ENCODE measurements at regions not wholly inside any gene's neighbourhood (a gene's known extent, or its start where the extent isn't known, plus 50 kb on each side); places are given as distances from the start of the nearest gene placed in this dataset.
A peak's percentile ranks its signal among the peaks of the same experiment; 100 is the strongest.

- intact Hi-C loops (cut with DNase I), result no loop called here
- DNase-seq, result no peak
These were observed 108.8 kb upstream of the CDK1 start for GRCh38 chr10:60669501-60669900.

GRCh38 chr10:60666221-60666620, 112.1 kb upstream of the CDK1 start:
- no peak for DNase-seq
- intact Hi-C loops (cut with DNase I), result no loop called here

GRCh38 chr10:60664859-60665258, 113.4 kb upstream of the CDK1 start:
- DNase-seq, result no peak
- intact Hi-C loops (cut with DNase I), result no loop called here

- no peak for DNase-seq
- intact Hi-C loops (cut with DNase I), result no loop called here
These were observed 114.4 kb upstream of the CDK1 start for GRCh38 chr10:60663850-60664249.

- no peak for DNase-seq
- intact Hi-C loops (cut with DNase I), result no loop called here
These were observed 115.2 kb upstream of the CDK1 start for GRCh38 chr10:60662917-60663614.

- intact Hi-C loops (cut with DNase I), result no loop called here
- DNase-seq, result no peak
These were observed 116.6 kb upstream of the CDK1 start for GRCh38 chr10:60661637-60662036.

- no peak for DNase-seq
- intact Hi-C loops (cut with DNase I), result no loop called here
These were observed 117.7 kb upstream of the CDK1 start for GRCh38 chr10:60660625-60661024.

- intact Hi-C loops (cut with DNase I), result no loop called here
- DNase-seq, result no peak
These were observed 123.3 kb upstream of the CDK1 start for GRCh38 chr10:60654813-60655464.

- intact Hi-C loops (cut with DNase I), result no loop called here
- DNase-seq, result no peak
These were observed 125.7 kb upstream of the CDK1 start for GRCh38 chr10:60652628-60653027.

GRCh38 chr10:60650378-60650800, 127.9 kb upstream of the CDK1 start:
- no peak for DNase-seq
- intact Hi-C loops (cut with DNase I), result no loop called here

GRCh38 chr10:60649485-60650377, 128.5 kb upstream of the CDK1 start:
- DNase-seq, result no peak
- intact Hi-C loops (cut with DNase I), result loop anchor here (10.0 kb wide), 2 partner anchors 445 to 545 kb away; no protein-coding TSS in a partner anchor

GRCh38 chr10:60648761-60649160, 129.5 kb upstream of the CDK1 start:
- intact Hi-C loops (cut with DNase I), result loop anchor here (10.0 kb wide), 2 partner anchors 444 to 544 kb away; no protein-coding TSS in a partner anchor
- no peak for DNase-seq

- DNase-seq, result peak in 2 of 10 donors; percentile 17 to 26
- intact Hi-C loops (cut with DNase I), result loop anchor here (1.0 to 10.0 kb wide), 3 partner anchors 203 to 542 kb away; no protein-coding TSS in a partner anchor
These were observed 131.1 kb upstream of the CDK1 start for GRCh38 chr10:60646966-60647796.

GRCh38 chr10:60645980-60646379, 132.3 kb upstream of the CDK1 start:
- intact Hi-C loops (cut with DNase I), result loop anchor here (10.0 kb wide), 2 partner anchors 441 to 541 kb away; no protein-coding TSS in a partner anchor

GRCh38 chr10:60644436-60645130, 133.7 kb upstream of the CDK1 start:
- intact Hi-C loops (cut with DNase I), result loop anchor here (10.0 kb wide), 2 partner anchors 440 to 540 kb away; no protein-coding TSS in a partner anchor
- no peak for DNase-seq

More at GRCh38 chr10:60645980-60646379, 132.3 kb upstream of the CDK1 start:
- DNase-seq, result no peak

- intact Hi-C loops (cut with DNase I), result loop anchor here (10.0 kb wide), 2 partner anchors 439 to 539 kb away; no protein-coding TSS in a partner anchor
- DNase-seq, result no peak
These were observed 134.4 kb upstream of the CDK1 start for GRCh38 chr10:60643874-60644273.

- intact Hi-C loops (cut with DNase I), result no loop called here
These were observed 148.9 kb upstream of the CDK1 start for GRCh38 chr10:60629332-60629731.

GRCh38 chr10:60627778-60628748, 150.2 kb upstream of the CDK1 start:
- no peak for DNase-seq
- intact Hi-C loops (cut with DNase I), result no loop called here

More at GRCh38 chr10:60629332-60629731, 148.9 kb upstream of the CDK1 start:
- DNase-seq, result no peak

Measured in posterior cingulate gyrus (tissue), 11 donors.